ENCODE measurements at regions not wholly inside any gene's neighbourhood (a gene's known extent, or its start where the extent isn't known, plus 50 kb on each side); places are given as distances from the start of the nearest gene placed in this dataset.
"Not testable (repeated sequence)": the region's sequence is repeated elsewhere in the genome, so short reads cannot be mapped to it uniquely, and the experiment has no call there.

GRCh38 chrX:108945883-108946523, 209.6 kb upstream of the IRS4 start:
- DNase-seq: no peak
- Mint-ChIP-seq H3K36me3 (ENCODE audit: low read depth) (no peaks in the 10 kb centered on the region), H3K27me3 (ENCODE audit: low read depth) (no peaks in the 10 kb centered on the region), H3K9me3 (ENCODE audit: insufficient read depth) (no peaks in the 10 kb centered on the region), H3K4me1 (ENCODE audit: low read depth) (no peaks in the 10 kb centered on the region), H3K27ac (no peak overlapping the region), H3K4me3 (no peak overlapping the region)
- CTCF ChIA-PET: no interaction called here
- POLR2A ChIA-PET: no interaction called here
- no peak for ATAC-seq

GRCh38 chrX:108914791-108915190, 178.4 kb upstream of the IRS4 start:
- Mint-ChIP-seq H3K27ac (no peak overlapping the region), H3K9me3 (ENCODE audit: insufficient read depth) (peaks cover 6% of the 10 kb centered on the region), H3K27me3 (ENCODE audit: low read depth) (no peaks in the 10 kb centered on the region), H3K36me3 (ENCODE audit: low read depth) (no peaks in the 10 kb centered on the region), H3K4me3 (no peak overlapping the region), H3K4me1 (ENCODE audit: low read depth) (no peaks in the 10 kb centered on the region)
- DNase-seq (no peak), ATAC-seq (no peak)
- ChIA-PET CTCF (no interaction called here), POLR2A (no interaction called here)

GRCh38 chrX:108903831-108904230, 167.5 kb upstream of the IRS4 start:
- H3K36me3 Mint-ChIP-seq (ENCODE audit: low read depth); H3K27me3 Mint-ChIP-seq (ENCODE audit: low read depth); ATAC-seq; H3K27ac Mint-ChIP-seq; H3K4me1 Mint-ChIP-seq (ENCODE audit: low read depth); CTCF ChIA-PET; H3K9me3 Mint-ChIP-seq (ENCODE audit: insufficient read depth); POLR2A ChIA-PET; H3K4me3 Mint-ChIP-seq; DNase-seq: not testable (repeated sequence)

GRCh38 chrX:108900333-108900732, 164.0 kb upstream of the IRS4 start:
- no peak for DNase-seq
- CTCF ChIA-PET: no interaction called here
- no peak for ATAC-seq
- POLR2A ChIA-PET: no interaction called here
- Mint-ChIP-seq H3K9me3 (ENCODE audit: insufficient read depth) (no peaks in the 10 kb centered on the region), H3K4me3 (no peak overlapping the region), H3K4me1 (ENCODE audit: low read depth) (no peaks in the 10 kb centered on the region), H3K36me3 (ENCODE audit: low read depth) (no peaks in the 10 kb centered on the region), H3K27ac (no peak overlapping the region), H3K27me3 (ENCODE audit: low read depth) (no peaks in the 10 kb centered on the region)

GRCh38 chrX:108896349-108896748, 160.0 kb upstream of the IRS4 start:
- ATAC-seq; H3K4me1 Mint-ChIP-seq (ENCODE audit: low read depth); H3K9me3 Mint-ChIP-seq (ENCODE audit: insufficient read depth); H3K36me3 Mint-ChIP-seq (ENCODE audit: low read depth); H3K4me3 Mint-ChIP-seq; H3K27me3 Mint-ChIP-seq (ENCODE audit: low read depth); POLR2A ChIA-PET; DNase-seq; H3K27ac Mint-ChIP-seq; CTCF ChIA-PET: not testable (repeated sequence)

GRCh38 chrX:108892501-108892900, 156.1 kb upstream of the IRS4 start:
- no peaks in the 10 kb centered on the region for H3K4me1 Mint-ChIP-seq (ENCODE audit: low read depth)

GRCh38 chrX:108875548-108875947, 139.2 kb upstream of the IRS4 start:
- Mint-ChIP-seq H3K4me3 (no peak overlapping the region), H3K36me3 (ENCODE audit: low read depth) (no peaks in the 10 kb centered on the region), H3K27me3 (ENCODE audit: low read depth) (no peaks in the 10 kb centered on the region), H3K27ac (no peak overlapping the region), H3K9me3 (ENCODE audit: insufficient read depth) (peaks cover 13% of the 10 kb centered on the region), H3K4me1 (ENCODE audit: low read depth) (no peaks in the 10 kb centered on the region)
- ATAC-seq (no peak), DNase-seq (no peak)
- CTCF ChIA-PET: no interaction called here
- POLR2A ChIA-PET: no interaction called here

More at GRCh38 chrX:108892501-108892900, 156.1 kb upstream of the IRS4 start:
- Mint-ChIP-seq H3K9me3 (ENCODE audit: insufficient read depth) (no peaks in the 10 kb centered on the region), H3K36me3 (ENCODE audit: low read depth) (no peaks in the 10 kb centered on the region), H3K27me3 (ENCODE audit: low read depth) (no peaks in the 10 kb centered on the region), H3K4me3 (no peak overlapping the region), H3K27ac (no peak overlapping the region)
- ChIA-PET POLR2A (no interaction called here), CTCF (no interaction called here)
- ATAC-seq (no peak), DNase-seq (no peak)

- CTCF ChIA-PET; DNase-seq; H3K27me3 Mint-ChIP-seq (ENCODE audit: low read depth); H3K9me3 Mint-ChIP-seq (ENCODE audit: insufficient read depth); ATAC-seq; H3K4me1 Mint-ChIP-seq (ENCODE audit: low read depth); H3K4me3 Mint-ChIP-seq; H3K27ac Mint-ChIP-seq; H3K36me3 Mint-ChIP-seq (ENCODE audit: low read depth); POLR2A ChIA-PET: not testable (repeated sequence)
These were observed 106.7 kb upstream of the IRS4 start for GRCh38 chrX:108843039-108843438.

- DNase-seq: no peak
- no peak overlapping the region for H3K27ac Mint-ChIP-seq
- no peaks in the 10 kb centered on the region for H3K27me3 Mint-ChIP-seq (ENCODE audit: low read depth)
- no peaks in the 10 kb centered on the region for H3K4me1 Mint-ChIP-seq (ENCODE audit: low read depth)
- POLR2A ChIA-PET: no interaction called here
- H3K4me3 Mint-ChIP-seq: no peak overlapping the region
- CTCF ChIA-PET: no interaction called here
- H3K9me3 Mint-ChIP-seq (ENCODE audit: insufficient read depth): no peaks in the 10 kb centered on the region
- H3K36me3 Mint-ChIP-seq (ENCODE audit: low read depth): no peaks in the 10 kb centered on the region
- ATAC-seq: no peak
These were observed 97.6 kb upstream of the IRS4 start for GRCh38 chrX:108833993-108834392.

- no peak for ATAC-seq
- Mint-ChIP-seq H3K4me3 (no peak overlapping the region), H3K27ac (no peak overlapping the region), H3K27me3 (ENCODE audit: low read depth) (no peaks in the 10 kb centered on the region), H3K9me3 (ENCODE audit: insufficient read depth) (no peaks in the 10 kb centered on the region), H3K36me3 (ENCODE audit: low read depth) (no peaks in the 10 kb centered on the region), H3K4me1 (ENCODE audit: low read depth) (no peaks in the 10 kb centered on the region)
- POLR2A ChIA-PET: no interaction called here
- DNase-seq: no peak
- CTCF ChIA-PET: no interaction called here
These were observed 75.5 kb upstream of the IRS4 start for GRCh38 chrX:108811891-108812290.

- H3K27ac Mint-ChIP-seq: no peak overlapping the region
- DNase-seq (no peak), ATAC-seq (no peak)
- H3K4me1 Mint-ChIP-seq (ENCODE audit: low read depth): no peaks in the 10 kb centered on the region
- no peaks in the 10 kb centered on the region for H3K27me3 Mint-ChIP-seq (ENCODE audit: low read depth)
- H3K9me3 Mint-ChIP-seq (ENCODE audit: insufficient read depth): peaks cover 4% of the 10 kb centered on the region
- H3K36me3 Mint-ChIP-seq (ENCODE audit: low read depth): no peaks in the 10 kb centered on the region
- CTCF ChIA-PET: no interaction called here
- no peak overlapping the region for H3K4me3 Mint-ChIP-seq
- POLR2A ChIA-PET: no interaction called here
These were observed 58.9 kb upstream of the IRS4 start for GRCh38 chrX:108795240-108795639.

Data from activated CD8-positive, alpha-beta T cell treated with anti-CD3 and anti-CD28 coated beads, Interleukin-2, amount 10 ng/mL, durations not matched to agents 7 days and 5 days (primary cell).